Inferior parietal cortex (tissue), 1 donor: ENCODE measurements at regions not wholly inside any gene's neighbourhood (a gene's known extent, or its start where the extent isn't known, plus 50 kb on each side); places are given as distances from the start of the nearest gene placed in this dataset.

ENCODE experiments used
- DNase-seq: peaks from one replicate; pipeline ENCODE4 v3.0.0-alpha.2; 2016; ENCODE audit errors: extremely low spot score

DNA sequence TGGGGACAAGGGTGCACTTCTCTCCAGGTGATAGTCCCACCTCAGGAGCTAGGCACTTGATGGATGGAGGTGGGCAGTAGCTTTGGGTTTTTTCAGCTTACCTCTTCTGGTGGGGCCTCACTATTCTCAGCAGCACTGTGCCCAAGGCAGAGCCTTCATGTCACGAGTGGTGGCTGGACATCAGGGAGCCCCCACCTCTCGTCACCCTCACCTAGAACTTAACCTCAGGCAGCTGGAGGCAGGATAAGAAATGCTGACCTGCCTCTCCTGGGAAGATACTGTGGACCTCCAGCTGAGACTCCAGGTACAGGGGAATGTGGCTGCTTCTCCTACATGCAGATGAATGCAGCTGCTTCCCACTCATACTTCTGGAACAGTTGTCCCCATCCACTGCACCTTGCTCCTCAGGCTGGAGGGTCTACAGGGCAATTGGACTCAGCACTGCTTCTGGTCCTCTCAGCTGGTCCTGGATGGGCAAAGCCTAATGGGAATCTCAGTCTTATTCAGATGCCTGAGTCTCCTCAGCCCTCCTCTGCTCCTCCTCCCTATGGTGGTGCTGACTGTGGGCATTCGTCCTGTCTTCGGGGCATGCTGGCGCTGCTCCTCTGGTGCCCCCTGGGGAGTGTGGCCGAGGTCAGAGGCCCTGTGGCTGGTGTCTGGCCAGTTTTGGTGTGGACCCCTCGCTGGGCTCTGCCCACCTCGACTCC lies 129.9 kb downstream of the KLF13 start:
- DNase-seq, result no peak

GRCh38 chr15:31457161-31457560 lies 130.5 kb downstream of the KLF13 start:
- no peak for DNase-seq

- no peak for DNase-seq
Observed at GRCh38 chr15:31457631-31458526, 131.2 kb downstream of the KLF13 start.

GRCh38 chr15:31458596-31459399 lies 132.2 kb downstream of the KLF13 start:
- no peak for DNase-seq

DNA sequence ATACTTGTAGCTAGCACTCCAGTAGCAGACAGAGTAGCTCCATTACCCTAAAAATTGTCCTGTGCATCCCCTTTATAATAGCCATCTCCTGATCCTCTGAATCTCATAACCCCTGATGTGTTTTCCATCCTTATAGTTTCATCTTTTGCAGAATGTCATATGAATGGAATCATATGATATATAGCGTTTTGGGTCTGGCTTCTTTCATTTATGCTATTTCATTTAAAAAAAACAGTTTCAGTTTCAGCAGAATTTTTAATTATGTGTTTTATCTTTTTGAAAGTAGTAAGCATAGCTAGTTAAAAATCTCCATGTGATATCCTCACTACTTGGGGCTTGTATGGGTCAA lies 132.7 kb downstream of the KLF13 start:
- DNase-seq, result no peak

- no peak for DNase-seq
Observed at GRCh38 chr15:31461375-31461774, 134.7 kb downstream of the KLF13 start.

DNA sequence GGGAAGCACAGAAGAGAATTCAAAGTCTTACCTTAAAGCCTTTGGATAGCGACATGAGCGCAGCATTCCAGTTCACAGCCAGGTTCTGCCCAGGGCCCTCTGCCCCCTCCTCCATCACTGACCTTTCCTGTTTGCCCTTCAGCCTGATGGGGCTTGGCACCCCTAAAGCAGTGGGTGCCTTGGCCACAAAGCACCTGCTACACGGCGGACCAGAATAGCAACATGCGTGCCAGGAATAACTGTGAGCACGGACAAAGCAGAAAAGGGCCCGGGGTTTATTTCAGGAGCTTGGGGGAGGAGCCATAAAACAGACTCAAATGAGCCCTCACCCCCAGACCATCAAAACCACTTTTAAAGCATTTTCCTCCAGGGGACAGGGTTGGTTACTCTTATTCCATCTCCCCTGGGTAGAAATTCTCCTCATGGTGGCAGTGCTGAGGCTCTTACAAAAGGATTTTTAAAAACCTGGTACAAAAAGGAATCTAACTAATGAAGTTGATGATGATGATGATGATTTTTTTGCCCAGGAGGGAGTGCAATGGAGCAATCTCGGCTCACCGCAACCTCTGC lies 135.4 kb downstream of the KLF13 start:
- DNase-seq, result no peak

GRCh38 chr15:31463521-31464102 lies 137.0 kb downstream of the KLF13 start:
- DNase-seq, result no peak

- DNase-seq, result no peak
Observed at GRCh38 chr15:31464216-31465082, 137.8 kb downstream of the KLF13 start.

- DNase-seq, result no peak
Observed at GRCh38 chr15:31465083-31465955, 138.7 kb downstream of the KLF13 start.

DNA sequence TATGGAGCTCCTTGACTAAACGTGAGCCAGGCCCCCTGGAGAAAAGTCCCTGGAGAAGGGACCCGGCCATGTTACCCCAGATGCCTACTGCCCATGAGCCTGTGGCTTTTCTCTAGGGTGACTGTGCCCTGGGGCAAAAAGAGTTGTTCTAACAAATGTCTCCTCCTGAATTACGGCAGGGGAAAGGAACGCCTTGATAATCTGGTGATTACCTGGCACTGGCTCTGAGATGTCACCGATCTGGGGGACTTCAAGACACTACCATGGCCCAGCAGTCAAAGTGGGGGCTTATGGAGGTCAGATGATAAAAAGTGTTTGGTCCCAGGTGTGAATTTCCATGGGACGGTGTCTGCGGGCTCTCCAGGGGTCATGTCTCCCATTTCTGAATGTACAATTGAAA lies 140.7 kb downstream of the KLF13 start:
- no peak for DNase-seq

- DNase-seq, result no peak
Observed at GRCh38 chr15:31468911-31469785, 142.5 kb downstream of the KLF13 start.

GRCh38 chr15:31469786-31470525 lies 143.3 kb downstream of the KLF13 start:
- DNase-seq, result no peak

- no peak for DNase-seq
Observed at GRCh38 chr15:31470756-31471155, 144.1 kb downstream of the KLF13 start.

DNA sequence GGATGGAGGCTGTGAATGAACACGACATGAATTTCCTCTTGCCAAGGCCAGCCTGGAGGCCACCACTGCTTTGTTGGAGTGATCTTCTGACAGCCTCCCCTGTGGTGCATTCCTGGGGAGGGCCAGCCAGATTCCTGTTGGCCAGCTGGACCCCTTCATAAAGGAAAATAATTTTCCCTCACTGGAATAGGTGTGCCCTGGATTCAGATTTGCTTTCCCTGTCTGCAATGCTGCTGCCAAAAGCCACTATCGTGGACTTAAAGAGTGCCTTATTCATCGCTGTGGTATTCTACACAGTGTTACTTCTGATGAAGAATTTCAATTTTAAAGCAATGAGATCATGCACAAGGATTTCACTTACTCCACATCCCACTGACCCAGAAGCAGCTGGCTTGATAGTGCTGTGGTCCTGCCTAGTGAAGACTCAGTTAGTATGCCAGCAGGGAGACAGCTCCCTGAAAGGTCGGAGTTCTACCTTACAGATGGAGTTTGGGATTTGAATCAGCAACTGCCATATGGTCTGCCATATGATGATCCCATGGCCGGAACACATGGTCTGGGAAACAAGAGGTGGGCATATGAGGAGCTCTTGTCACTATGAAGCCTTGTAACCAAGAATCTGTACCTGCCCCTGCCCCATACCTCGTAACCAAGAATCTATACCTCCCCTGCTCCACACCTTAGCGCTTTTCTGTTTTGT lies 145.2 kb downstream of the KLF13 start:
- DNase-seq, result no peak

DNA sequence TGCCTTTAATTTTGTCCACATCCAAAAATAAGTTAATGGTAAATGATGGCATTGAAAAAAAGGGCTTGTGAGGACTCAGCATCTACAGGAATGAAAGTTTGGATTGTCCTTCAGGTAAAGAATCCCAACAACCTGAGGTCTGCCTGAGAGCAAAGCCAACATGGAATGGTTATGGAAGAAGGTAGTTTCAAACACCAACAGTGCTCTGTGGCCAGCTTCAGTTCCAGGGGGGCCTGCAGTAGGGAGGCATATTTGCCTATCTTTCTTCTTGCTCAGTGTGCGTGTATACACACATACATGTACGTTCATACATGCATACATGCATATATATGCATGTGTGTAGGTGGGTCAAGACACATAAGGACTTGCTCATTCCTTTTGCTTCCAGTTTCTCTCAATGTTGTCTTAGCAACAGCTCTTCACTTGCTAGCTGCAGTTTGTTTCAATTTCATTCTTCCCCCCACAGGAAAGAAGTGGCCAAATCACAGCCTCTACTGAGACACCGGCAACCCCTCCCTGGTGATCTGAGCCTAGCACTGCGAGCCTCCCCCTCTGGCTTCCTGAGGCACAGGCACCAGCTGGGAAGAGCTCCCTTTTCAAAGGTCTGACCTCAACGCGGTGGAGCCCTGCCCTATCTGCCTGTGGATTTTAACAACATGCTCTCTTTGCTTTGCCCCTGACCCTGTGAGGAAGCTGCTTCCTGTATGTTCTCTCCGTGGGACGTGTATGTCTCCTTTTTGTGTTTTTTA lies 146.2 kb downstream of the KLF13 start:
- no peak for DNase-seq
